ENCODE measurements at regions not wholly inside any gene's neighbourhood (a gene's known extent, or its start where the extent isn't known, plus 50 kb on each side); places are given as distances from the start of the nearest gene placed in this dataset.

DNA sequence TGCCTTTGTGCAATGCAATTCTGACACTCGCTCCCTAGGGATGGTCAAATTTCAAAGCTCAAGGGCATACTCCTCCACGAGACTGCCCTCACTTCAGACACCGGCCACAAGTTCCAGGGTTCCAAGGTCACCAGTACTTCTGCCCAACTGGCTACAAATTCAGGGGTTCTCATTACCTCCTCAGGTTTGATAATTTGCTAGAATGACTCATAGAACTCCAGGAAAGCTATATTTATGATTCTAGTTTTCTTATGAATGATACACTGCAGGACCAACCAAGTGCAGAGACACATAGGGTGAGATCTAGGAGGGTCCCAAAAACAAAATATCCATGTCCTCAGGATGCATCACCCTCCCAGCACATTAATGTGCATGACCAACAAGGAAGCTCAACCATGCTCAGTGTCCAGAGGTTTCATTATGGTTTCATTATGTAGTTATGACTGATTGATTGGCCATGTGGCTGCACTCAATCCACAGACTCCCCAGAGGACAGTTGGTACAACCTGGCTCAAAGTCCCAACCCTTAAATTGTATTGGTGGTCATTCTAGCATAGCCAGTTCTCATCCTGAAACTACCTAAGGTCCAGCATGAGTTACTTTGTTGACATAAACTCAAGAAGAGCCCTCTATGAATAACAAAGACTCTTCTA, 170.4 kb upstream of the LRRN1 start:
- no peak for DNase-seq

GRCh38 chr3:3627114-3627513, 172.1 kb upstream of the LRRN1 start:
- no peak for DNase-seq

DNA sequence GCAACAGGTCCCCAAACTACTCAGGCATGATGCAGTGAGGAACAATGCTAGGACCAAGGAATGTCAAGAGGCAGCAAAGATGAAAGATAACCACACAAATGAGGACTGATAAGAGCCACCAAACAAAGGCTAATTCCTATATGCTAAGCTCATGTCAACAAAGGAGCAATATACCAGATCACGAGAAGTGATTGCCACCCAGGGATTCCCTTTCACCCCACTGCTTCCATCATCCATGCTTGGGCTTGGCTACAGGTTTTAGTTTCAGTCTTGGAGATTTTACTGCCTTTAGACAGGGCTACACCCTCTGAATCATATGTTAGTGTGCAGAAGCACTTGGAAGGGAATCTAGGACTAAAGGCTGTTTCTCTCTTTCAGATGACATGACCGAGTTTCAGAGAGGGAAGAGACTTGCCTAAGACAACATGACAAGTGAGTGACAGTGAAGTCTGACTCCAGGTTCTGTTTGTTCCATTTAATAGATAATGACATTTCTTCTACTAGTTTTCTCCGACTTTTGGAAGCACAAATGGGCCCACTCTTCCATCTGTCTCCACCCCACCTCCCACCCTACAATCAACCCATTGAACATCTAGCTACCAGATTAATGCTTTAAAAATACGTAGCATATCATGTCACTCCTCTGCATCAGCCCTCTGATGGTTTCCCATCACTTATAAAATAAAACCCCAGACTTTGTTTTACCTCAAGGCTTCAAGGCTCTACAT, 173.5 kb upstream of the LRRN1 start:
- DNase-seq: no peak

GRCh38 chr3:3619815-3620214, 179.4 kb upstream of the LRRN1 start:
- no peak for DNase-seq

DNA sequence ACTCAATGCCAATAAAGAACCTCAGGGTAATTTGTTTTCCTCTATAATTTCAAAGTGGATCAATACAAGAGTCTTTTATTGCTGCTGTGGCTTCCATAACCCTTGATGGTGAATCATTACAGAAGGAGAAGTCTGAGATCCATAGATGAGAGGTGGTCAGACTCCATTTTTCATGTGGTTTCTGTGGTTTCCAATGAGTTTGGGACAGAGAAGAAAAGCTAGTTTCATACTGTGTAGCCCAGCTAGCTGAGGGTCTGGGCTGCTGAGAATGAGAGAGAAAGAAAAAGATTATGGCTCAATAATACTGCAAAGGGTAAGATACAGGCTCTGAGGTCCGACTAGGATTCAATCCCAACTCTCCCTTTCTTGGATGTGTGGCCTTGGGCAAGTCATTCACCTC, 180.6 kb upstream of the LRRN1 start:
- DNase-seq: no peak

GRCh38 chr3:3615533-3615932, 183.7 kb upstream of the LRRN1 start:
- DNase-seq: no peak

DNA sequence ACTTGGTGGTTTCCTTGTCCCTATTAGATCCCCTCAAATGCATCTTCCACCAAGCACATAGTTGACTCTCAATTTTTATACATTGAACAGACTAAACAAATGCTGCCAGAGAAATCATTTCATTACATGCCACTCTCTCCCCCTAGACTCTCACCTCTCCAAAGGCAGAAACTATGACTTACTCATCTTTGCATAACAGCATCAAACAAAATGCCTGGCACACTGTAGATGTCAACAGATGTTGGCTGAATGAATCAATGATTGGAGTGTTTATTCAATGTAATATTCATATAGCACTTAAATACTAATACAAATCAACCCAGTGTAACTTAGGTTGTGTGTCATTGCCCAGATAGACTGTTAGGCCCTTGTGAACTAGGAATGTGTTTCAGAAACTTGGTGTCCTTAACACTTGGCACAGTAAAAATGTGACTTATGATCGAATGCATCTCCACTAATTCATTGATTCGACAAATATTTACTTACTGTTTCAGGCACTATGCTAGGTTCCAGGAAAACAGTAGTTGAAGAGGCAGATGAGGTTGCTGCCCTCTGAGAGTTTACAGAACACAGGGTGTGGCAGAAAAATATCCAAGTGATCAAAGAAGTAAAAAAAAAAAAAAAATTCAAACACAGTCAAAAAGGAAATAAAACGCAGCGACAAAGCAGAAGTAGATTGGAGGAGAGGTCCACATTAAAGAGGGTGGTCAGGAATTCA, 188.5 kb upstream of the LRRN1 start:
- DNase-seq: no peak

DNA sequence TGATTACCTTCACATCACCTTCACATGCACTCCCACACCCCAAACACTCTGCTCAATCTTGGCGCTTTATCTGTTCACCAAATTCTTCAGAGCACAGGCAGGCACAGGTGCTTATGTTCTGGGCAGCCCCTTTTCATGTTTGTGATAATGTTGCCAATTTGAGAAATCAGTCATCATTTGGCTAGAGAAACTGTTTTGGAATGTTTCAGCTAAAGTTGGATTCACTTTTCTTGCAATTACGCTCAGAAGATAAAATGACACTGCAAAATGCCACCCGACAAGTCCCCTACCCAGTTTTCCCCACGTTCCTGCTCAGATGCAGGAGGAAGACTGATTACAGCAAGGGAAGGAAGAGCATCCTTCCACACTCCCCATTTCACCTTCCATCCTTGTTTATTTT, 192.9 kb upstream of the LRRN1 start:
- no peak for DNase-seq

- DNase-seq: no peak
These were observed 194.0 kb upstream of the LRRN1 start for GRCh38 chr3:3605226-3605625.

- DNase-seq: no peak
These were observed 195.9 kb upstream of the LRRN1 start for GRCh38 chr3:3603351-3603750.

DNA sequence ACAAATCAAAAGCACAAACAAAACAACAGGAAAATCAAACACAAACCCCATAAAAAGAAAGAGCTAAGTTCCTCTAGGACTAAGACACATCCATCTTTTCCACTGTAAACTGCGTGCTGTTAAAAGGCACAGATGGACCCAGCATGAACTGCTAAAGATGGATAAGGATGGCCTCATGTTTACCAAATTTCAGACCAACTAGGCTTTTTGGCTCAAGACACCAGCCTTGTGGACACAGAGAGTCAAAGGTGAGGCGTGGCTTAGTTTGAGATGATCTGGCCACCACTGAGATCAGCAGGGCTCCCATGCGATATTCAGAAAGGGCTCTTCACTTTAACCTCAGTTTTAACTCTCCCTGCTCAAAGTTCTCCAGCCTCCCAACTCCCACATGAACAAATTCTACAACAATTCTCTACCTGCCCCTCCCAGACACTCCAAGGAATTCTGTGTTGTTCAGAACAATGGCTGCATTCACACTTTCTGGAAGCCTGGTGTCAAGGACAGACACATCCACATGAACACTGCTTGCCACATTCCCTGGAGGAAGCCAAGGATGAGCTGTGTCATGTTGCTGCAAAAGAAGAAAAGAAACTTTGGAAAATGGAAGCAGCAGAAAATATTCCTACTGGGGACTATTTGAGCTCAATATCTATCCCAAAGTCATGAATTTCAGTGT, 198.4 kb upstream of the LRRN1 start:
- DNase-seq: no peak

DNA sequence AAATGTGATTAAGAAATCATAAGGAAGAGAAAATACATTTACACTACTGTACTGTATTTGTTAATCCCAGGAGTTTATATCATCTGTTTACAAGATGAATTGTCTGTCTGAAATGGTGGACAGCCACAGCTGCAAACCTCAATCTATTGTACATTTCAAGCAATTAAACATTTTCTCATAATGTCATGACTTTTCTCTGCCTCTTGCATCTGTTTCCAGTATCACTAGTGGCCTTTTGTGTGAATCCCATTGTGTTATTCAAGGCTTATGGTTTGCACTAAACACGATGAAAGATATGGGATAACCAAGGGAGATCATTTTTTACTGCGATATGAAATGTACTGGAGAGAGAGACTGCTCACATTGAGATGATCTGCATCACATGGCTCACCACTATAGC, 200.2 kb upstream of the LRRN1 start:
- DNase-seq: no peak

DNA sequence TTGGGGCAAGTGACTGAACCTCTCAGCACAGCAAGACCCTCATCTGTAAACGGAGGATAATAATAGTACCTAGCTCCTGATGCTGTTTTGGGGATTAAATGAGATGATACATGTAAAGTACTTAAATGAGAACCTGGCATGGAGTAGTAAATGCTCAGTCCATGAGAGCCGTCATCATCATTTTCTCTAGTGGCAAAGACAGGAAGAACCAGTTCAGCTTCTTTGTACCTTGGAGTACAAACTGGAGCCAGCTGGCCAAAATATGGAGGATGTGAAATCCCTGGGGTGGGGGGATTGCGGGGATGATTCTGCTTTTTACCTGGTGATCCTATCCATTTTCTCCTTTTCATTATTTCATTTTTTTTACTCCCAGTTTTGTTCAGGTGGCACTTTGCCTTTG, 204.2 kb upstream of the LRRN1 start:
- no peak for DNase-seq

GRCh38 chr3:3589715-3590130, 209.5 kb upstream of the LRRN1 start:
- DNase-seq: no peak

GRCh38 chr3:3587647-3587972, 211.6 kb upstream of the LRRN1 start:
- DNase-seq: no peak

GRCh38 chr3:3586843-3587646, 212.2 kb upstream of the LRRN1 start:
- DNase-seq: peak; percentile 13

- no peak for DNase-seq
These were observed 212.9 kb upstream of the LRRN1 start for GRCh38 chr3:3586336-3586735.

DNA sequence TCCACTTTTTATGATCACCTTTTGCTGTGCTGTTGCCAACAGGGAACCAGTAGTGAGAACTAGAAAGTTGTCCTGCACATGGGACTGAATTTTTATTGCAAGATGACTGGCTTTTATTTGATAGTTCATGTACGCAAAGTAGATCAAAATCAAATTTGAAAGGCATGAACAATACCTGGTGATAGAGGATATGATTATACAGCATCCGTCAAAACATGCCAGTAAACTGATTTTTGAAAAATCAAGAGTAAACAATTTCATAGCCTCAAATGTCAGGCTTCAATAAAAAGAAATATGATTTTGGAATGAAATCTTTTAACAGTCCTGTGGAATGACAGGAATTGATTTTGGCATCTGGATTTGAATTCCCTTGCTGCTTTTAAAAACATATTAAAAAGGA, 219.6 kb upstream of the LRRN1 start:
- DNase-seq: no peak

DNA sequence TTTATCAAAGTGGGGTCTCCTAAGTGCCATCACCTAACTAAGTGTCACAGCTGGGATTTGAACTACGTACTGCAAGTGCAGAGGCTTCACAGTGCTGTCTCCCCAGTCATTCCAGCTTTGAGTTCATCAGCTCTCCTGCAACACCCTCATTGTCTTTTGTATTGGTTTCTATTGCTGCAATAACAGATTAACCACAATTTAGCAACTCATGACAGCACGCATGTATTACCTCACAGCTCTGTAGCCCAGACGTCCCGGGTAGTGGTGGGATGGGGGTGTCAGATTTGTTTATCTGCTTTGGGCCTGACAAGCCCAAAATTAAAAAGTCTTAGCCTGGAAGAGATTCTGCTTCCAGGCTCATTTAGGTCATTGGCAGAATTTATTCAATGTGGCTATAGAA, 220.5 kb upstream of the LRRN1 start:
- no peak for DNase-seq

- no peak for DNase-seq
These were observed 221.4 kb upstream of the LRRN1 start for GRCh38 chr3:3577823-3578222.

DNA sequence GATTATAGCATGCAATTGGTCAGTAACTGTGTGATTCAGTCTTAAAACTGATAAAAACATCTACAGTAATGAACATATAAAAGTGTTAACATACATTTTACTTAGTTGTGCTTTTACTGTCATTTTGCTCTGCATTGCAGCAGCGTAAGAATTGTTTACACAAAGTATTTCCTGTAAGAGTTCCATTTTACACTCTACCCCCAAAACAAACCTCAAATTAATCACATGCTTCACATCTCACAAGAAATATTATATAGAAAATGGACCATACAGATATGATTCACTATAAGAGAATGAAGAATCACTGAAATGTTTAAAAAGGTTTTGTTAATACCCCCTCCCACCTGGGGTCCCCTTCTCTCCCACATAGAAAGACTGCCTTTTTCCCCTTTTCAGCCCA, 225.9 kb upstream of the LRRN1 start:
- DNase-seq: no peak

- no peak for DNase-seq
These were observed 238.5 kb upstream of the LRRN1 start for GRCh38 chr3:3560591-3561311.
